ENCODE measurements at regions not wholly inside any gene's neighbourhood (a gene's known extent, or its start where the extent isn't known, plus 50 kb on each side); places are given as distances from the start of the nearest gene placed in this dataset.

GRCh38 chr6:133811557-133811956 lies 77.4 kb upstream of the TCF21 start:
- TF ChIP-seq RAD21 (conservative IDR thresholded peaks at IDR 0.05) (no peak), POLR2AphosphoS5 (IDR thresholded peaks at IDR 0.05) (no peak), EZH2 (IDR thresholded peaks at IDR 0.05; ENCODE audit: borderline replicate concordance, insufficient read depth, low read length, poor library complexity, severe bottlenecking) (no peak), CTCF (IDR thresholded peaks at IDR 0.05; ENCODE audit: poor library complexity, severe bottlenecking) (no peak)

All from neural cell (in vitro differentiated cells).